ENCODE measurements at regions not wholly inside any gene's neighbourhood (a gene's known extent, or its start where the extent isn't known, plus 50 kb on each side); places are given as distances from the start of the nearest gene placed in this dataset.

DNA sequence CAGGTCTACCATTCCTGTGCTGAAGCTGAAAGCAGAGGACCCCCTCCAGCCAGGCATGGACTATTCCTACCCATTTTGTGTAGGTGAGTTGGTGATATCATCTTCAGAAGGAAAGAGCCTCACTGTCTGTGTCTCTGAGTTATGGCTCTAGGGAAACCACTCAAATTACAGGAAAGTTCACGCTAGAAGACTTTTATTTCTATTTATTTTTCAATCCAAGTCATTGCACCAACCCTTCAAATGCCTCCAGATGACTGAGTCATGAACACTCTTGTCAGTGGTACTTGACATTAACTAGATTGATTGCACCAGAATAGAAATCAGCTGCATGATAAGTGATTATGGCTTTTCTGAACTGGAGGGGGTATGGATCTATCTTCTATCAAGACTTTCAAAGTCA is 338.4 kb downstream of the MBD2 start:
- TF ChIP-seq, protein P1, sequence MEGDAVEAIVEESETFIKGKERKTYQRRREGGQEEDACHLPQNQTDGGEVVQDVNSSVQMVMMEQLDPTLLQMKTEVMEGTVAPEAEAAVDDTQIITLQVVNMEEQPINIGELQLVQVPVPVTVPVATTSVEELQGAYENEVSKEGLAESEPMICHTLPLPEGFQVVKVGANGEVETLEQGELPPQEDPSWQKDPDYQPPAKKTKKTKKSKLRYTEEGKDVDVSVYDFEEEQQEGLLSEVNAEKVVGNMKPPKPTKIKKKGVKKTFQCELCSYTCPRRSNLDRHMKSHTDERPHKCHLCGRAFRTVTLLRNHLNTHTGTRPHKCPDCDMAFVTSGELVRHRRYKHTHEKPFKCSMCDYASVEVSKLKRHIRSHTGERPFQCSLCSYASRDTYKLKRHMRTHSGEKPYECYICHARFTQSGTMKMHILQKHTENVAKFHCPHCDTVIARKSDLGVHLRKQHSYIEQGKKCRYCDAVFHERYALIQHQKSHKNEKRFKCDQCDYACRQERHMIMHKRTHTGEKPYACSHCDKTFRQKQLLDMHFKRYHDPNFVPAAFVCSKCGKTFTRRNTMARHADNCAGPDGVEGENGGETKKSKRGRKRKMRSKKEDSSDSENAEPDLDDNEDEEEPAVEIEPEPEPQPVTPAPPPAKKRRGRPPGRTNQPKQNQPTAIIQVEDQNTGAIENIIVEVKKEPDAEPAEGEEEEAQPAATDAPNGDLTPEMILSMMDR (IDR thresholded peaks at IDR 0.05) = no peak
- H3K4me1 ChIP-seq (ENCODE audit: control insufficient read depth in 1 of 2, insufficient read depth in 1 of 2, low read depth in 1 of 2, low read length in 1 of 2) = no peaks in the 10 kb centered on the region
- no peaks in the 10 kb centered on the region for H3K36me3 ChIP-seq
- H3K27ac ChIP-seq = no peak overlapping the region
- no peak overlapping the region for H3K4me3 ChIP-seq (ENCODE audit: low read depth in 1 of 2, low read length in 1 of 2)
- H3K27me3 ChIP-seq = no peaks in the 10 kb centered on the region
- H3K9me3 ChIP-seq = no peaks in the 10 kb centered on the region

DNA sequence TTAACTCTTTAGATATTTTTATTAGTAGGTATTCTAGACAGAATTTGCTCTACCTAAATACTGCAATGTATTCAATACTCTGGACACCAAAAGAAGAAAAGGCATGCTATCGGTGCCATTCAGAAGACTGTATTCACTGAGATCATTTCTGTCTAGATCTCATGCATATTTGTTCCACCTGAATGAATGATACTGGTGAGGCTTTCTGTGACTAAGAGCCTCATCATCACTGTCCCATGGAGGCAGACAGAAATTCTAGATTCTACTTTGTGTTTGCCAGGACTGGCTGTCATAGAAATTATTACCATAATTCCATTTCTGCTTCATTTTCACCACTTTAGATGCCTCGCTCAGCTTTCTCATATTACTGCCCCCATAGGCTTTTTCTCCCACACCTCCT is 340.7 kb downstream of the MBD2 start:
- Histone ChIP-seq H3K27ac (no peak overlapping the region), H3K36me3 (no peaks in the 10 kb centered on the region), H3K4me1 (ENCODE audit: control insufficient read depth in 1 of 2, insufficient read depth in 1 of 2, low read depth in 1 of 2, low read length in 1 of 2) (no peaks in the 10 kb centered on the region), H3K9me3 (no peaks in the 10 kb centered on the region), H3K27me3 (no peaks in the 10 kb centered on the region), H3K4me3 (ENCODE audit: low read depth in 1 of 2, low read length in 1 of 2) (no peak overlapping the region)
- TF ChIP-seq, protein P1 (IDR thresholded peaks at IDR 0.05) = no peak

DNA sequence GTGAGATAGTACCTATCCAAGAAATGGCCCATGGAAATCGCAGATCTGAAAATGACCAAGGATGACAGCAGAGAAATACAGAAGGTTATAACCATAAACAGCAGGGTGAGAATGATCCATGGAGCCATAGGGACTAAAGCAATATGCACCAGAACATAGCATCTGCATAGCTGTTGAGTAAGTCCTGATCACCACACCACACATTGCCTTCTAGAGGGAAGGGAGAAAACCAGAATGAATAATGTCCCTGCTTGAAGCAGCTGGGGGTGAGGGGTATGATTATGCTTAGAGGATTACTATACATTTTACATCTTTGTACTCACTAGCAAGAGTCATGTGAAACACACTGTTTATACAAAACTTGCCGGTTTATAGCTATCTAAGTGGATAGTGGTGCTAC is 350.4 kb downstream of the MBD2 start:
- TF ChIP-seq, protein P1 (IDR thresholded peaks at IDR 0.05) = no peak
- Histone ChIP-seq H3K36me3 (no peaks in the 10 kb centered on the region), H3K4me1 (ENCODE audit: control insufficient read depth in 1 of 2, insufficient read depth in 1 of 2, low read depth in 1 of 2, low read length in 1 of 2) (no peaks in the 10 kb centered on the region), H3K9me3 (no peaks in the 10 kb centered on the region), H3K27me3 (no peaks in the 10 kb centered on the region), H3K4me3 (ENCODE audit: low read depth in 1 of 2, low read length in 1 of 2) (no peak overlapping the region), H3K27ac (no peak overlapping the region)

DNA sequence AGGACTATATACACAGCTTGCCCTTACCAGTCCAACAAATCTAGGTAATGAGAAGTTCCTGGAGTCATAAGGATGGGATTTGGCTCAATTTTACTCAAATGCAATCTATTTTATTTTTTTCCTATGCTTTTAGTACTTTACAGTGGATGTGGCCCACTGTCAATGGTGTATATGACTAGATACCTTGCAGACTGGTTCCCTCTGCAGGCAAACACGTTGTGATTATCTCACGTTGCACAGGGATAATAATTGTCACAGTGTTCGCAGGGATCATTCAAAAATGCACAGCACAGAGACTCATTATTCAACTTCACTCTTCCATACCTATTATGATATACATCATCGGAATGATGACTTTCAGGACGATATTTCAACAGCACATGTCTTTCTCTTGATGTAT is 359.7 kb downstream of the MBD2 start:
- TF ChIP-seq, protein P1 (IDR thresholded peaks at IDR 0.05) = no peak
- H3K4me1 ChIP-seq (ENCODE audit: control insufficient read depth in 1 of 2, insufficient read depth in 1 of 2, low read depth in 1 of 2, low read length in 1 of 2) = no peaks in the 10 kb centered on the region
- H3K4me3 ChIP-seq (ENCODE audit: low read depth in 1 of 2, low read length in 1 of 2) = no peak overlapping the region
- H3K27ac ChIP-seq = no peak overlapping the region
- H3K9me3 ChIP-seq = no peaks in the 10 kb centered on the region
- no peaks in the 10 kb centered on the region for H3K36me3 ChIP-seq
- no peaks in the 10 kb centered on the region for H3K27me3 ChIP-seq

DNA sequence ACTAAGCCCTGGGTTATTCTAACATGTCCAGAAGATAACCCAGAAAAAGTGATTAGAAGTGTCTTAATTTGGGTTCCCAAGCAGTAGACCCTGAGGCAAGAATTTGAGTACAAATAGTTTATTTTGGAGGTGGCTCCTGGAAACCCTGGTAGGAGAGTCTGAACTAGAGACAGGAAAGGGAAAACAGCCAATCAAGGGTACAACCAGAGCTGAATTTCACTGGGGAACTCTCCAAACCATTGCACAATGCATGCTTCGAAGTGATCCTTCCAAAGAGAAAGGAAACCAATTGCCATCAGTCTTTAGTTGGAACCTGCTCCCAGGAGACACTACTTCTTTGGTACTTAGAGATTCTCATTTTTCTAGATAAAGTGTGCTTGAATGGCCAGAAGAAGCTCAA is 361.5 kb downstream of the MBD2 start:
- H3K4me3 ChIP-seq (ENCODE audit: low read depth in 1 of 2, low read length in 1 of 2) = no peak overlapping the region
- no peaks in the 10 kb centered on the region for H3K36me3 ChIP-seq
- no peak overlapping the region for H3K27ac ChIP-seq
- no peaks in the 10 kb centered on the region for H3K4me1 ChIP-seq (ENCODE audit: control insufficient read depth in 1 of 2, insufficient read depth in 1 of 2, low read depth in 1 of 2, low read length in 1 of 2)
- TF ChIP-seq, protein P1 (IDR thresholded peaks at IDR 0.05) = no peak
- no peaks in the 10 kb centered on the region for H3K27me3 ChIP-seq
- no peaks in the 10 kb centered on the region for H3K9me3 ChIP-seq

DNA sequence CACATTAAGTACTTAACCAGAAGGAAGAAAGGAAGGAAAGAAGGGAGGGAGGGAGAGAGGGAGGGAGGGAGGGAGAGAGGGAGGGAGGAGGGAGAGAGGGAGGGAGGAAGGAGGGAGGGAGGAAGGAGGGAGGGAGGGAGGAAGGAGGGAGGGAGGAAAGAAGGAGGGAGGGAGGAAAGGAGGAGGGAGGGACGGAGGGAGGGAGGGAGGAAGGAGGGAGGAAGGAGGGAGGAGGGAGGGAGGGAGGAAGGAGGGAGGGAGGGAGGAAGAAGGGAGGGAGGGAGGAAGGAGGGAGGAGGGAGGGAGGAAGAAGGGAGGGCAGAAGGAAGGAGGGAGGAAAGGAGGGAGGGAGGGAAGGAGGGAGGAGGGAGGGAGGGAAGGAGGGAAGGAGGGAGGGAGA is 363.3 kb downstream of the MBD2 start:
- Histone ChIP-seq H3K36me3 (no peaks in the 10 kb centered on the region), H3K4me1 (ENCODE audit: control insufficient read depth in 1 of 2, insufficient read depth in 1 of 2, low read depth in 1 of 2, low read length in 1 of 2) (no peaks in the 10 kb centered on the region), H3K27ac (no peak overlapping the region), H3K27me3 (no peaks in the 10 kb centered on the region), H3K4me3 (ENCODE audit: low read depth in 1 of 2, low read length in 1 of 2) (no peak overlapping the region), H3K9me3 (no peaks in the 10 kb centered on the region)
- TF ChIP-seq, protein P1 (IDR thresholded peaks at IDR 0.05) = no peak
